Activated CD4-positive, alpha-beta T cell treated with anti-CD3 and anti-CD28 coated beads, Interleukin-2, amount 50 U/mL, for 16 hours (primary cell): ENCODE measurements at regions not wholly inside any gene's neighbourhood (a gene's known extent, or its start where the extent isn't known, plus 50 kb on each side); places are given as distances from the start of the nearest gene placed in this dataset.
"Not testable (repeated sequence)": the region's sequence is repeated elsewhere in the genome, so short reads cannot be mapped to it uniquely, and the experiment has no call there.

Experiments
- DNase-seq: peaks from one replicate; pipeline ENCODE4 v3.0.0-alpha.2; 2020

- DNase-seq = no peak
Observed at GRCh38 chr12:126219654-126220279, 1154.5 kb downstream of the AACS start.

DNA sequence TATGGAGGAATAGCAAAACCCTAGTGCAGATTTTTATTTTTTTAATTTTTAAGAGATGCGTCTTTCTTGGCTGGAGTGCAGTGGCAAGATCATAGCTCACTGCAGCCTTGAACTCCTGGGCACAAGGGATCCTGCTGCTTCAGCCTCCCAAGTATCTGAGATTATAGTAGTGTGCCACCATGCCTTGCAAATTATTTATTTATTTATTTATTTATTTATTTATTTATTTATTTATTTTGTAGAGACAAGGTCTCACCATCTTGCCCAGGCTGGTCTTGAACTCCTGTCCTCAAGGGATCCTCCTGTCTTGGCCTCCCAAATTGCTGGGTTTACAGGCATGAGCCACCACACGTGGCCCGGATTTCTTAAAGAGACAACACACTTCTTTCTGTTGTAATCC lies 1158.8 kb downstream of the AACS start:
- no peak for DNase-seq

DNA sequence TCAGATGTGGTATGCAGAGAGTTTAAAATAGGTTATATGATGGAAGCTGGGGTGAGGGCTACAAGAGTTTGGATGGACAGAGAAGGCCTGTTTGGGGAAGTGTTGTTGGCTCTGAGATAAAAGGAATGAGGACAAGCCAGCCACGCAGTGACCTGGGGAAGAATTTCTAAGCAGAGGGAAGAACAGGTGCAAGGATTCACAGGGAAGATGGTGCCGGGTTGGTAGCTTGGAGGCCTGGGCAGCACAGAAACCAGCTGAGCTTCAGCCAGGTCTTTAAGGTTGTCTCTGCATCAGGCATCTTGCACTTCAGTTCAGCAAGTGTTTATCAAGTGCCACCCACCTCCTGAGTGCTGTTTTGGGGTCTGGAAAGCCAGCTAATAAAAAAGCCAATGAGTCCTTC lies 1163.7 kb downstream of the AACS start:
- no peak for DNase-seq

DNA sequence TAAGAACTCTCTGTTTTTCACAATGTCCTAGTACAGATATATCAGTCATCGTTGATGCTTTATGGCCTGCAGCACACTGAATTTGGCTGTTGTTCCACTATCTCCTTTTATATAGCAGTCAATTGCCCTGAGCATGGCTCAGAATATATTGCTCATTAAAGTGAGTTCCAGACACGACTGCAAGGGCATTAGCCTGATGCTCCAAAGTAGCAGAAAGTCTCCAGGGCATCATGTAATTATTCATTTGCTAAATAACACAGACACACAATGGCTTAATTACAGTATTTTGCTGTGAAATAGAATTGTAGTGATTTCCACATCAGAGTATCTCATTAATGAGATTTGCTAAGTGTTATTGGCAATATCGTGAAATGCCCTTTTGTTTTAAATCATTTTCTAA lies 1167.5 kb downstream of the AACS start:
- no peak for DNase-seq

- DNase-seq = no peak
Observed at GRCh38 chr12:126233625-126234024, 1168.4 kb downstream of the AACS start.

DNA sequence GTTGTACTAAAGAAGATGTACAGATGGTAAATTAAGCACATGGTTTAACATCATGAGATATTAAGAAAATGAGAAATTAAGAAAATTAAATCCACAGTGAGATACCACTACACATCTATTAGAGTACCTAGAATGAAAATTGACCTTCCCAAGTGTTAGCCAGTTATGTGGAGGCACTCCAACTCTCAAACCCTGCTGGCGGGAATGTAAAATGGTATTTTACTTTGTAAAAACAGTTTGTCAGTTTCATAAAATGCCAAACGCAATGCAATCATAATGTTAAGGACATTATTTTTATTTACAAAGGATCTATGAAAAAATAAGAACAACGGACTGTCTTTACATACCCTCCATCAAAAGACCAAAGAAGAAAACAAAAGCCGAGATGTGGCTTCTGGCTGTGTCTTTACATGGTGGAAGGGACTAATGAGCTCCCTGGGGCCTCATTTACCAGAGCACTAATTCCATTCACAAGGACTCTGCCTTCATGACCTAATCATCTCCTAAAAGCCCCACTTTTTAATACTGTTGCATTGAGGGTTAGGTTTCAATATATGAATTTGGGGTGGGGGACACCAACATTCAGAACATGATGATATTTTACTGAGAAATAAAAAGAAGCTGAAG lies 1178.7 kb downstream of the AACS start:
- DNase-seq = no peak

- no peak for DNase-seq
Observed at GRCh38 chr12:126247936-126248335, 1182.7 kb downstream of the AACS start.

- no peak for DNase-seq
Observed at GRCh38 chr12:126248871-126249403, 1183.7 kb downstream of the AACS start.

- DNase-seq = no peak
Observed at GRCh38 chr12:126258190-126258589, 1193.0 kb downstream of the AACS start.

- no peak for DNase-seq
Observed at GRCh38 chr12:126262829-126263228, 1197.6 kb downstream of the AACS start.

DNA sequence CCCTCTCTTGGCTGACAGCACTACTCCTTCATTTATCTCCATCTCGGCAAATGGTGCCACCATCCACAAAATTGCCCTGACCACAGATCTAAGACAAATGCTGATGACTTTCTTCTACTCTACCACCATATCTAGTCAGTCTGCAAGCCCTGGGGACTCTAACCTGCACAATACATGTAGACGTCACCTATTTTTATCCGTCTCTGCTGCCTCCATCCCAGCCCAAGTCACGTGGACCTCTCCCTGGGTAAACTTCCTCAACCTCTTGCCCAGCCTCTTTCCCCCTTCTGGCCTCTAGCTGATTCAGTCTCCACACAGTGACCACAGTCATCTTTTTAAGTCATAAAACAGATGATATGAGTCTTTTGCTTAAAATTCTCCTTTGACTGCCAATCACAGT lies 1203.0 kb downstream of the AACS start:
- no peak for DNase-seq

DNA sequence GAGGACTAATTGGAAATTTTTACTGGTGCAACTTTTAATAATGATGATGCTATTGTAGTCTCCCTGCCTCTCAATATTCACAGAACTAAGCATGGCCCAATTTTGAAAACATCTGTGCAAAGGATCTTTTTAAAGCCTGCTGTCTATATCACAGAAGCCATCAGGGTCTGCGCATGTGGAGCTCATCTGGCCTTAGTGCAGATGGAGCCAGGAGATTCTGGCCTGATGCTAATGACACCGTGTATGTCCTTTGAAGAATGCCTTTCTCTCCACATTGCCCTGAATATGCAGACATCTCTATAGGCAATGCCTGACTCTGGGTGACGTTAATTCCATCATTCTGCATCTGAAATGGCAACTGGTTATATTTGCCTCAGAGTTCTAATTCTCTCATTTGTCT lies 1205.9 kb downstream of the AACS start:
- DNase-seq = no peak

GRCh38 chr12:126282691-126283090 lies 1217.5 kb downstream of the AACS start:
- DNase-seq = no peak

DNA sequence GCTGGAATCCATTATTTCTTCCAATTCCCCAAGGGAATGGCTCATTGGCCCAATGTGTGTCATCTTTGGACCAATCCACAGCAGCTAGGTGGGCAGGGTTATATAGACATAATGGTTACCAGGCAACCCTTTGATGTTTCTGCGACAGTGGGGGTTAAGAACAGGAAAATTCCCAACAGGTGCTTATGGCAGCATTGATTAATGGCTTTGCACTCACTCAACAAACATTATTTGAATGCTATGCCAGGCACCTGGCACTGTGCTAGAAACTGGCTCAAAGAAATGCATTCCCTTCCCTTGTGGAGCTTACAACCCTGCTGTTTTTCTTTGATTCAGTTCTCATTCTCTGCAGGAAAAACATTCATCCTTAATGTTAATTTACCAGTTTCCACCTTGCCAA lies 1221.0 kb downstream of the AACS start:
- no peak for DNase-seq

GRCh38 chr12:126290456-126290855 lies 1225.2 kb downstream of the AACS start:
- no peak for DNase-seq

DNA sequence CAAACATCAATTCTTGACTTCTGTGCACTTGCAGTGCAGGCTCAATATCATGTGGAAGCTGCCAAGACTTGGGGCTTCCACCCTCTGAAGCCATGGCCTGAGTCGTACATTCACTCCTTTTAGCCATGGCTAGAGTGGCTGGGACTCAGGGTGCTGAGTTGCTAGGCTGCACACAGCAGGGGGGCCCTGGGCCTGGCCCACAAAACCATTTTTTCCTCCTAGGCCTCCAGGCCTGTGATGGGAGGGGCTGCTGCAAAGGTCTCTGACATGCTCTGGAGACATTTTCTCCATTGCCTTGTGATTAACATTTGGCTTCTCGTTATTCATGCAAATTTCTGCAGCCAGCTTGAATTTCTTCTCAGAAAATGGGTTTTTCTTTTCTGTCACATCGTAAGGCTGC lies 1226.8 kb downstream of the AACS start:
- not testable (repeated sequence) for DNase-seq

GRCh38 chr12:126295652-126296051 lies 1230.4 kb downstream of the AACS start:
- no peak for DNase-seq

DNA sequence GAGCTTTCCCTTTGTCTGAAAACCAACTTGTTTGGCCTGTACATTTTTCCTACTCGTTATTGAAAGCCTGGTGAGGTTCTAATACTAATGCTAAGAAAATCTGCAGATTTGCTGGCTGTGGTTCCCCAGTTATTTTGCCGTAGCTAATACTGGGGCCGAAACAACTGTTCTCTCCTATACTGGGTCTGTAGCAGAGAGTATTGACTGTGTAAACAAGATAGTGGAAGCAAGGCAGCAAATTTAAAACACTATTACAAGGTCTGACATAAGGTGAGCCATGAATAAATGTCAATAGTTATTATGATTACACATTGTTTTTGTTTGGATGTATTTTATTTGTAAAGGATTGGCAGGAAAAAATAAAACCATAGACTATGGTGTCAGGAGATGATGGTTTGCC lies 1244.0 kb downstream of the AACS start:
- DNase-seq = no peak

DNA sequence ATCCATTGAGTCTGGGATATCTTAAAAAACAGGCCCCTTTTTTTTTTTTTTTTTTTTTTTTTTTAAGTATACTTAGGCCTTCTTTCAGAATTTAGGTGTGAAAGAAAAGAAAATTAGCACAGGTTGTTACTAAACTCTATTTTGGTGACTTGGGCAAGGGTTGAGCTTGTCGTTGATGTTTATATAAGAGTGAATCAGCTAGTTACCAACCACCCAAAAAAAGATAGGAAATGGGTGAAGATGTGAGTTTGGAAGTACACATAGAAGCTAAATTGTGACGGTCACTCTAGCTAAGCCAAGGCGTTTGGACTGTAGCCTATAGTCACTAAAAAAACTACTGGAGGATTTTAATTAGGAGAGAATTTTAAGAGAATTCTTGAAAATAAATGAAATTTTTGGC lies 1247.2 kb downstream of the AACS start:
- DNase-seq = no peak

- DNase-seq = no peak
Observed at GRCh38 chr12:126316411-126316810, 1251.2 kb downstream of the AACS start.

DNA sequence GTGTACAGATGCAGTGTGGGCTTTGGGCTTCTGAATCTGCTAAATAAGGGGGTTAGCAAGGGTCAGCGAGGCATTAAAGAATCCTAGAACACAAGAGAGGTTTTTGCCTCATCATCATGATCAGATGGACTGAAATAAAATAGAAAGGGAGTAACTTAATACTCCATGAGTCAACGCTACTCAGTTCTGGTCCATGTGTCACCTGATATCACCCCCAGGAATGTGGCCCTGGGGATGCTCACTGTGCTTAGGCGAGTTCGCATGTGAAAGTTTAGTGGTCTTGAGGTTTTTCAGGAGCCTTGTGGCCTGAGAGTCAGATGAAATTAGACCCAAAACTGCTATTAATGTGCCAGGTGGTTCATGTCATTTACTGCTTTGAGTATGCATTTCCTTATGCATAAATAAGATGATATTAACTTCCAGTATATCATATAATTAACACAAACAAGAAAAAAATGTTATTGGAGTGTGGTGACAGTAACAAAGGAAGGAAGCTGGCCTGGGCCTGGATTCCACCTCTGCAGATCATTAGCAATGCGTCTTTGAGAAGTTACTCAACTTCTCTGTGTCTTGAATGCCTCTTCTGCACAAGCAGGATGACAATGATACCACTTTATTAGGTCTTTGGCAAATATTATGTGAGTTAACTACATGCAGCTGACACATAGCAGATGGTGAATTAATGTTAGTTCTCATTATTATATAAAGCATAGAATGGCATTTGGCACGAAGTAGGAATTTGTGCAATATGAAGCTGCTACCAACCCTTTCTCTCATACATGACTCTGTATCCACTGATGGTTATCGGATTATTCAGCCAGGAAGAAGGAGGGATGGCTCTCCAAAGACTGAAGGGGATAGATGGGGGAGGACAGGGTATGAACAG lies 1272.6 kb downstream of the AACS start:
- no peak for DNase-seq

GRCh38 chr12:126342866-126343265 lies 1277.6 kb downstream of the AACS start:
- no peak for DNase-seq

GRCh38 chr12:126343321-126343720 lies 1278.1 kb downstream of the AACS start:
- DNase-seq = no peak

DNA sequence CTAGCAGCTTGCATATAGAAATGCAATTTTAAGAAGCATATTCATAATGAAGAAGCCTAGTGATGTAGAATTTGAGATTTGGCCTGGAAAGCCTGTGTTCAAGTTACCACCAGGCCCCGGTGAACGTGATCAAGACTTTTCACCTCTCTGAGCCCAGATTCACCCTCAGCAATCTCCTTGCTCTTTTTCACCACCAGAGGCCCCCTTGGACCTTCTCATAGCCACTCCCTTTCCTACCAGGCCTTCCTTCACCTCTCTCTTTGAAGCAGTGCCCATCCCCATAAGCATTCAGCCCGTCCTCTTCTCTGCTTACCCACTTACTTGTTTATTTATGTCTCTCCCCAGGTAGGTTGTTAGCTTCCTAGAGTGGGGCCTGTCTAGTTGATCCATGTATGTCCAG lies 1280.9 kb downstream of the AACS start:
- no peak for DNase-seq
